HG03060 (cell line): ENCODE measurements at regions not wholly inside any gene's neighbourhood (a gene's known extent, or its start where the extent isn't known, plus 50 kb on each side); places are given as distances from the start of the nearest gene placed in this dataset.

Experiments
- ATAC-seq: cut with Tn5 transposase; IDR thresholded peaks from one replicate; pipeline ENCODE4 v1.9.1; 2021; ENCODE audit warnings: low read depth, moderate number of reproducible peaks; ENCODE audit not compliant: unreplicated experiment

DNA sequence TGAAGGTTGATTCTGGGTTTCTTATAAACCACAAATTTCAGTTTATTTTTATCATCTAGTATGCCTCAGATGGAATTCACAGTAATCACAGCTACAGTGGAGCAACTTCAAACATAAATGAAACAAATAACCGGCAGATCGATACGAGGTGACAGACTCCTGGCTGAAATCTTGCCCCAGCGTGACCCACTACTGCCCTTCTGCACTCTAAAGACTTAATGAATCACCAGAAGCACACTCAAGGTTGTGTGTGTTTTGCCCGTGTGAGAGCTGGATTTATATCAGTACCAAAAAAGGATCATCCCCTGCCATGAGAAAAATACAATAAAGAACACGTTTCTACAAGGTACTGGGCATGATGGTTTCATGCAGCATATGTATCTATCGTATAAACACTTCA lies 161.7 kb downstream of the KLF12 start:
- no peak for ATAC-seq

DNA sequence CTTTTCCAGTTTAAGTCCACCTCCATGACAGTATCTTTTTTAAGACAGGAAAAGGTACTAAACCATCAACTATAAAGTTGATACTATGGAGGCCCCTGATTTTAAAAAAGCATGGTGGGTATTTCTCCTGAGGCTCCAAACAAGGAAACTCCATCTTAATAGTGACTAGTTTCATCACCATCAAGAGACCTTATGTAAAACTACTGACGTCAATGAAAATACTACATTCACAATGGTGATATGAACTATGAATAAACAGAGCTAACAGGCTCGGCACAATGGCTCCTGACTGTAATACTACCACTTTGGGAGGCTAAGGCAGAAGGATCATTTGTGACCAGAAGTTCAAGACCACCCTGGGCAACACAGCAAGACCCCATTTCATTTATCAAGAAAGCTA lies 162.7 kb downstream of the KLF12 start:
- no peak for ATAC-seq

DNA sequence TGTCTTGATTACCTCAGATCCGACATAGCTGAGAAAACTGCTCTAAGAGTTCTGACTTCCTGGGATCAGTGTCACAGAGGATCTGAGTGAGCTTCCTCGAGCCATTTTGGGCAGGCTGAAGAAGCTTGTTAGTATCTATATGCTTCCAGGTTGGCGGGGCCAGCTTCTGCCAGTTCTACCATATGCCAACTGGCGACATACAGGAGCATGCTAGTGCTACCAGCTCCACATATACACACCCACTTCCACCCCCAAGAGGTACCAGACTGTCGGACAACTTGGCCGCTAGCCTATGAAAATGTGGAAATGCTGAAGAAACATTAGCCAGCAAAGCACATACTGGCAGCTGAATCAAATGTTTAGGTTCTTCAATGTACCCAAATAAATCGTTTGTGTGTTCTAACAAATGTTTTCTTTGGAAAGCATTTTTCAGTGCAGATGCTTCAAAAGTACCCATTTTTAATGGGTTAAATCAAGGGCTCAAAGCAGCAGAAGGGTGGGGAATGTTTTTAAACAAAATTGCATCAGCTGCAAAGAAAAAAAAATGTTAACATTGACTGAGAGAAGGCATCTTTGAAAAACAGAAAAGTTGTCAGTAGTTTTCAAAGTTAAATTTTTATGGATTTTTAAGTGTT lies 163.7 kb downstream of the KLF12 start:
- ATAC-seq = no peak

GRCh38 chr13:73967397-73968165 lies 166.6 kb downstream of the KLF12 start:
- ATAC-seq = peak; percentile 99

- ATAC-seq = no peak
Observed at GRCh38 chr13:73966331-73966730, 167.9 kb downstream of the KLF12 start.

- no peak for ATAC-seq
Observed at GRCh38 chr13:73962284-73962683, 171.9 kb downstream of the KLF12 start.

DNA sequence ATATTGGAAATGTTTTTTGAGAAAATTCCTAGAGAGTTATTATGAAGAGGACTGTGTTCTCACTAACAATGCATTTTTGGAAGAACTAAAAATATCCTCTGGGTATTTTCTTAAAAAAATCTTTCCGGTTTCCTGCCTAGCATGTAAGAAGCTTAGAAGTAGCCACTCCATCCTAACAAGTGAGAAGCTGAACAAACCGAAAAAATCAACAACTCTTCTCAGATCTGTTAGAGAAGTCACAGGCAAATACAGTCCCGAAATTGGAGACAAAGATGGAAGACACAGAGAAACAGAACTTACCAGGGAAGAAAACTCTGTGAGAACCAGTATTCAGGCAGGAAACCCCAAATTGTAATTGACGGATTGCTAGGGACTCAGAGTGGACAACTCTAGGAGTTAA lies 173.0 kb downstream of the KLF12 start:
- no peak for ATAC-seq

DNA sequence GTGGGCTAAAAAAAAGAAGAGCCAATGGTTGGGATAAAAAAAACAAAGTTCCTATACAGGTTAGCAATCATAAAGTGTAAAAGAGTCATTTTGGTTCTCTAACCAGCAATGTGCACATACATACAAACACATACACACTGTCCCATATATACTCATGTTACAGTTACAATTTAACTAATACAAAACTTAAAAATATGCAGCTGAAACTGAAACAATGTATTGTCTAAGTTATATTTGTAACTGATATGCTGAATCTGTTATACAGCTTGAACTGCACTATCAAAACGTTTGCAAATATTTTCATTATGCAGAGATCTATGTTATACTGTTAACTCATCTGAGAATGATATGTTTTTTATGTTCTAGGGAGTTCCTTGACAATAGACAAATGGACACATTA lies 173.7 kb downstream of the KLF12 start:
- no peak for ATAC-seq

DNA sequence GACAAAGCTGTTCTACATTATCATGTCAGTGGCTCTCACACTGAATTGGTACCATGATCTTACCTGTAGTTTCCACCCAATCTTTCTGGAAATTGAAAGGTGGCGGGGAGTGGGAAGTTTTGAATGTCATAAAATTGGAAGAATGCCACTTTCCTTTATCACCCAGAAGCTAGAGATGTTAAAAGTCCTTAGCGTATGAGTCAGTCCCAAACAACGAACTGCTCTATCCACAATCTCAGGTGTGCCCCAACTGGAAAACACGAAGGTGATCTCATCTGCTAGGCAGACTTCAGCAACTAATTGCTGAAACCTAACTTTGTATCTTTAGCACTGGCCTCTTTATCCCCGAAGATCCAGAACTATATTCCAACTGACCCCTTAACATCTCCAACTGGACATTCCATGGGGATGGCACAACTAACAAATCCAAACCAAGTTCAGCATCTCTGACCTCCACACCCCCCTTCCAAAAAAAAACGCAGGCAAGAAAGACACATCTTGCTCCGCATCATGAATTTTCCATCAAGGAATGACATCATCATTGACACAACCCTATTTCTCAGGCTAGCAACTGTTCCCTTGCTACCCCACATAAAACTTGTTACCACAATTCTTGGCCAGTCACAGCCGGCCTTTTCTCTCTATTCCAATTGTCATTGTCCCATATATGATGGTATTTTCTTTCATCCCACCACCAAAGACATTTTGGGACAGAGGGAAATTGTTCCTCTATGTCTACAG lies 175.4 kb downstream of the KLF12 start:
- ATAC-seq = no peak

GRCh38 chr13:73957889-73958288 lies 176.3 kb downstream of the KLF12 start:
- ATAC-seq = no peak

- ATAC-seq = no peak
Observed at GRCh38 chr13:73956795-73957408, 177.3 kb downstream of the KLF12 start.

- ATAC-seq = no peak
Observed at GRCh38 chr13:73955977-73956500, 178.2 kb downstream of the KLF12 start.

GRCh38 chr13:73954808-73955207 lies 179.4 kb downstream of the KLF12 start:
- no peak for ATAC-seq

DNA sequence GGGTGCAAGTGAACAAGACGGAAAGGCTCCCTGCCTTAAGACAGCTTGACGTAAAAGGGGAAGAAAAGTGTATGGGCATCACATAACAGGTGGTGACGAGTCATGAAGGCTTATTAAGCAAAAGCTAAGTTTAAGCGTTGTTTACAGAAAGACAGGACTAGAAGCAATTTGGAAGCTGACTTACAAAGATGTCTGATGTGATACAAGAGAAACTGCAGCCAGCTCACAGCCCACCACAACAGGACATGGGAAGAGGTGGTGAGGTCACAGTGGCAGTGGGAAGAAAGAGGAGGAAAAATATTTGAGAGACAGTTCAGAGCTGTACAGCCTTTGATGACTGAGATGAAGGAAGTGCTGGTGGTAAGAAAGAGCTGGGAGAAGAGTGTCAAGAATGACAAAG lies 181.6 kb downstream of the KLF12 start:
- ATAC-seq = no peak

DNA sequence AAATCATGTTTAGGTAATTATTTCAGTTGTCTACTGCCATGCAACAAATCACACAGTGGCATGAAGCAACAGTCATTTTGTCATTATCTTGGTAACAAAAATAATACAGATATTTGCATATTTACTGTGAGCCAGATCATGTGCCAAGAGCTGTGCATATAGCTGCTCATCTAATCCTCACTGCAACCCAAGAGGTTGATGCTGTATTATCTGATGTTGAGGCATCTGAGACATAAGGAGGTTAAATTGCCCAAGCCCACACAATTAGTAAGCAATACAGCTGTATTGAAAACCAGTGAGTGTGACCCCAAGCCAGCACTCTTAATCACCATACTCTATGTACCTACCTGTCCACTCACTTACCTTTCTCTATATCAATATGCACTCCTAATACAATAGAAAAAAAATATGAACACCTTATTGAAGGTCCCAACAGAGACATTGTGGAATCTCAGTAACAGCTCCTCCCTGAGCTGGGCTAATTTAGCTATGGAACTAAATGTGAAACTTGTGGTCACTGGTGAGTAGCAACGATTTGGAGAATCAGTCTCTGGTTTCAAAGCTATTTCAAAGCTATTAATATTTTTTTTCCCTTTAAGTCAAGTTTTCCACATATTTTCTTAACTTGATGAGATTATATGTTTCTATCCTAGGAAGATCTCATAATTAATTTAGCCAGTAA lies 185.2 kb downstream of the KLF12 start:
- ATAC-seq = no peak

- ATAC-seq = no peak
Observed at GRCh38 chr13:73945871-73946270, 188.3 kb downstream of the KLF12 start.

DNA sequence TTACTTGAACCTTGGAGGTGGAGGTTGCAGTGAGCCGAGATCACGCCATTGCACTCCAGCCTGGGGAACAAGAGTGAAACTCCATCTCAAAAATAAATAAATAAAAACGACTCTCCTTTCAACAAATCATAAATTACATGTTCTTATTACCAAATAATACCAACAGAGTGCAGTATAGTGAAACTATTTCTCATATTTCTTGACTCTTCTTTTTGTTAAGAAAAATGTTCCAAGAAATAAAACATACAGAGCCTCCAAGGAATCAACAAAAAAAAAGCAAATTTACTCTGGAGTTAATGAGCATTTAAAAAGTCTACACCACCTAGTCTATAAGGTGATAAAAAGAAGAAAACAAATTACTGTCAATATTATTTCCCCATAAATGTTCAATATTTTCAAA lies 188.8 kb downstream of the KLF12 start:
- no peak for ATAC-seq

DNA sequence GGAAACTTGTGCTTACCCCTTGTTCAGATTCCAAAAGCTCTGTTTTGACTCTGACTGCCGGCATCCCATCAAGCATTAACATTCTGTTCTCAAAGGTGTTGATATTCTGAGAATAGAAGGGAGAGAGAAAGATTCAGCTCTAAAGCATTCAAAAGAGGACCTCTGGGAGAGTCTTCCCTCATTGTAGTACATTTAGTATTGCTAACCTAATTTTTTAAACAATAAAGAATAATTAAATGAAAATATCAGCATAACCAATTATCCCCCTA lies 190.3 kb downstream of the KLF12 start:
- ATAC-seq = no peak

DNA sequence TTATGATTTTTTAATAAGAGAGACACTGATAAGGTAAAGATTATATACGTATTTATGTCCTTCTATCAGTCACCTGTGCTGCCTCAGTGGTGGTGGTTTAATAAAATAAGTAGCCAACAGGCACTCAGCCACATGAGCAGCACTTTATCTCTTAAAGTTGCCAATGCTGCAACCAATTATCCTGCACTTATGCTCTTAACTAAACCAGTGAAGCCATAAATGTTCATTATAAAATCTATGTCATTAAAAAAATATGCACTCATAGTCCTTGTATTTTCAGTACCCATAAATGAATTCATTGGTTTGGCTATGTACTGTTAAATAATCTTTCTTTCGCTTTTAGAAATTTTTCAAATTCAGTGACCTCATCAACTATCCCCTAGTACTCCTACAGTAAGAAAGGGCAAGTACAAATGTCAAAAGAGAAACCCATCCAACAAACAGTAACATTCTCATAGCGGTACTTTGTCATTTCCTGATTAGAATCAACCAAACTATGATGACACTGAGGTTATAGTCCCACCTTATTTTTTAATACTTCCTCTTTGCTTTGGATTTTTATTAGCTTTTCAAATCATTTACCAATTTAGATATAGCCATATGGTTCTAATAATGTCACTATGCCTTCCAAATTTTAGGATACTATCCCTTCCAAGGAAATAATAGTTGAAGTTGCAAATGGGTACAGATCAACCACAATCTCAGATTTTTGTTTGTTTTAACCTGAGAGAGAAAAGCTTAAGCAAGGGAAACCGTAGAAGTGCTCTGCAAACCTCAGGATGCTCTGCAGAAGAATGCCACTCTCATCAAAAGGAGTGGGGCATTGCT lies 190.9 kb downstream of the KLF12 start:
- peak; percentile 76 for ATAC-seq

- no peak for ATAC-seq
Observed at GRCh38 chr13:73941752-73942151, 192.5 kb downstream of the KLF12 start.
